ENCODE measurements at regions not wholly inside any gene's neighbourhood (a gene's known extent, or its start where the extent isn't known, plus 50 kb on each side); places are given as distances from the start of the nearest gene placed in this dataset.

GRCh38 chr18:72692086-72692485 lies 147.9 kb upstream of the CBLN2 start:
- FAIRE-seq = peak; percentile 60
- no peak for DNase-seq (ENCODE audit: insufficient read length, low spot score)
- no peak for TF ChIP-seq CTCF (IDR thresholded peaks at IDR 0.05; ENCODE audit: insufficient read depth, missing control alignments)

GRCh38 chr18:72687736-72688135 lies 143.6 kb upstream of the CBLN2 start:
- DNase-seq (ENCODE audit: insufficient read length, low spot score) = no peak
- FAIRE-seq = no peak
- TF ChIP-seq CTCF (IDR thresholded peaks at IDR 0.05; ENCODE audit: insufficient read depth, missing control alignments) = no peak

GRCh38 chr18:72675394-72675793 lies 131.3 kb upstream of the CBLN2 start:
- FAIRE-seq (no peak), DNase-seq (ENCODE audit: insufficient read length, low spot score) (no peak)
- no peak for TF ChIP-seq CTCF (IDR thresholded peaks at IDR 0.05; ENCODE audit: insufficient read depth, missing control alignments)

- no peak for DNase-seq (ENCODE audit: insufficient read length, low spot score)
Observed at GRCh38 chr18:72674710-72675109, 130.6 kb upstream of the CBLN2 start.

GRCh38 chr18:72673242-72673641 lies 129.1 kb upstream of the CBLN2 start:
- DNase-seq (ENCODE audit: insufficient read length, low spot score) (no peak), FAIRE-seq (no peak)
- no peak for TF ChIP-seq CTCF (IDR thresholded peaks at IDR 0.05; ENCODE audit: insufficient read depth, missing control alignments)

More at GRCh38 chr18:72674710-72675109, 130.6 kb upstream of the CBLN2 start:
- TF ChIP-seq CTCF (IDR thresholded peaks at IDR 0.05; ENCODE audit: insufficient read depth, missing control alignments) = no peak
- FAIRE-seq = no peak

GRCh38 chr18:72672364-72673184 lies 128.4 kb upstream of the CBLN2 start:
- peak; percentile 51 for TF ChIP-seq CTCF (IDR thresholded peaks at IDR 0.05; ENCODE audit: insufficient read depth, missing control alignments)
- DNase-seq (ENCODE audit: insufficient read length, low spot score) = peak; percentile 45
- peak; percentile 99 for FAIRE-seq

- no peak for TF ChIP-seq CTCF (IDR thresholded peaks at IDR 0.05; ENCODE audit: insufficient read depth, missing control alignments)
- FAIRE-seq (no peak), DNase-seq (ENCODE audit: insufficient read length, low spot score) (no peak)
Observed at GRCh38 chr18:72667932-72668331, 123.8 kb upstream of the CBLN2 start.

All from D721Med (cell line).